IPS-18a (cell line): ENCODE measurements at regions not wholly inside any gene's neighbourhood (a gene's known extent, or its start where the extent isn't known, plus 50 kb on each side); places are given as distances from the start of the nearest gene placed in this dataset.
"Not testable (repeated sequence)": the region's sequence is repeated elsewhere in the genome, so short reads cannot be mapped to it uniquely, and the experiment has no call there.

ENCODE experiments used
- H3K27ac ChIP-seq: one replicate; pipeline ENCODE4 v1.5.1; 2013; ENCODE audit warnings: low read length
- H3K27me3 ChIP-seq: one replicate; pipeline ENCODE4 v1.6.1; 2013; ENCODE audit warnings: mild to moderate bottlenecking, low read length; ENCODE audit not compliant: control insufficient read depth, insufficient read depth
- H3K36me3 ChIP-seq: one replicate; pipeline ENCODE4 v1.6.1; 2013; ENCODE audit warnings: low read depth, low read length; ENCODE audit not compliant: control insufficient read depth
- H3K4me1 ChIP-seq: one replicate; pipeline ENCODE4 v1.6.1; 2013; ENCODE audit warnings: low read depth, low read length; ENCODE audit not compliant: control insufficient read depth
- H3K4me3 ChIP-seq: one replicate; pipeline ENCODE4 v1.5.1; 2013; ENCODE audit warnings: low read length
- H3K9ac ChIP-seq: one replicate; pipeline ENCODE4 v1.6.1; 2013; ENCODE audit warnings: mild to moderate bottlenecking, low read length, moderate library complexity
- H3K9me3 ChIP-seq: one replicate; pipeline ENCODE4 v1.6.1; 2013; ENCODE audit warnings: low read depth, low read length; ENCODE audit not compliant: control insufficient read depth

DNA sequence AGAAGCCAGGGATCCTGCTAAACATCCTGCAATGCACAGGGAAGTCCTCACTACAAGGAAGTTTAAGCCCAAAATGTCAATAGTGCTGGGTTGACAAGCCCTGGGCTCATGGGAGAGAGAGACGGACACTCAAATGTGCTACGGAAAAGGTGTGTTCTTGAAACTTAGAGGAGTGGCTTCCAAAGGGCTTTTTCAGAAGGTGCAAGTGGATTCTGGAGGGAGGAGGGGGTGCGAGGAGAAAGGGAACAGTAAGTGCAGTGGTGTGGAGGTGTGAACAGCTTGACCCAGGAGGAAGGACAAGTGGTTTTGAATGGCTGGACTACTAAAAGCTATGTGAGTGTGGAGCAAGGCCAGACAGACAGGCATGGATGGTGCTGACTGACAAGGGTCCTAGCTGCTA, 50.4 kb upstream of the CECR2 start:
- Histone ChIP-seq H3K36me3 (no peaks in the 10 kb centered on the region), H3K4me3 (no peak overlapping the region), H3K9ac (no peak overlapping the region), H3K4me1 (peaks cover 3% of the 10 kb centered on the region), H3K9me3 (no peaks in the 10 kb centered on the region), H3K27ac (no peak overlapping the region), H3K27me3 (no peaks in the 10 kb centered on the region)

DNA sequence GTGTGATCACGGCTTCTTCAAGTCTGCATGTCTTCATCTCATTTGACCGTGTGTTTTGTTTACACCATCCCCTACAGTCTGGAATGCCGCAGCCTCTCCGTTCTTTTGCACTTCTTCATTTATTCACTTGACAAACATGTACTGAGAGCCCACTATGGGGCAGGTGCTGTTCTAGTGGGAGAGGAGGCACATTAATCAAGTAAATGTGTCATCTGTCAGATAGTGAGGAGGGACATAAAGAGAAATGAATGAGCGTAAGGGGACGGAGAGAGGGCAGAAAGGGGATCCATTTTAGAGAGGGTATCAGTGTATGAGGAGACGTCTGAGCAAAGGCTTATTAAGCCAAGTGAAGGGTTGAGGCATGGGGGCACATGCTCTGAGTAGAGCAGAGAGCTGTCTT, 54.0 kb upstream of the CECR2 start:
- Histone ChIP-seq H3K36me3 (no peaks in the 10 kb centered on the region), H3K9me3 (no peaks in the 10 kb centered on the region), H3K4me1 (peaks cover 3% of the 10 kb centered on the region), H3K9ac (no peak overlapping the region), H3K4me3 (no peak overlapping the region), H3K27ac (no peak overlapping the region), H3K27me3 (no peaks in the 10 kb centered on the region)

DNA sequence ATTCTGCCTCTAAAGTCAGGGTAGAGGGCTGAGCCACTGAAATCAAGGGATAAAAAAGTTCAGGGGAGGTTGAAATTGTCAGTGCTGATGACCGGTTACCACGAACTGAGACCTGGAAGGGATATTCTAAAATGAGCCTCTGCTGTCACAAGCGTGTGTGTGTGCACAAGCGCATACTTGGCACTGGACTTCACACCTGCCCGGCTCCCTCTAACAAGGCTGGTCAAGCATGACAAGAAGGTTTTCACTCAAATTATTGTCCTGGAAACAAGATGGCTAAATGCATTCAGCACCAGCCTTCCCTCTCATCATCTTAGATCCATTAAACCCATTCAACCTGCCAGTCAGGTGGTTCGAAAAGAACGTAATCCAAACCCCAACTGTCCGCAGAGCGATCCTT, 54.8 kb upstream of the CECR2 start:
- Histone ChIP-seq H3K36me3 (no peaks in the 10 kb centered on the region), H3K4me3 (no peak overlapping the region), H3K4me1 (peaks cover 2% of the 10 kb centered on the region), H3K27me3 (no peaks in the 10 kb centered on the region), H3K9ac (no peak overlapping the region), H3K9me3 (no peaks in the 10 kb centered on the region), H3K27ac (no peak overlapping the region)

DNA sequence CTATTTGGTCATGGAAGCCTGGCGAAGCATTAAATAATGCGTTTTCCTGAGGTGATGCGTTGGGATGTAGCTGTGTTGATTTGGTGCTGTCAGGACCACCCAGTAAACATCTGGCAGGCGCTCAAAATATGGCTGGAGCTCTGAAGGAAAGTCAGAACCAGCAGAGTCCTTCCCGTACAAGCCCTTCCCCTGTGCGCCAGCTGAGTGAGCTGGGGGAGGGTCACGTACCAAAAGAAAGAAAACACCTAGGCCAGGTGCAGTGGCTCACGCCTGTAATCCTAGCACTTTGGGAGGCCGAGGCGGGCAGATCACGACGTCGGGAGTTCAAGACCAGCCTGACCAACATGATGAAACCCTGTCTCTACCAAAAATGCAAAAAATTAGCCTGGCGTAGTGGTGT, 55.6 kb upstream of the CECR2 start:
- H3K9ac ChIP-seq: no peak overlapping the region
- H3K9me3 ChIP-seq: no peaks in the 10 kb centered on the region
- H3K4me3 ChIP-seq: no peak overlapping the region
- no peaks in the 10 kb centered on the region for H3K36me3 ChIP-seq
- H3K4me1 ChIP-seq: no peaks in the 10 kb centered on the region
- H3K27me3 ChIP-seq: no peaks in the 10 kb centered on the region
- no peak overlapping the region for H3K27ac ChIP-seq

DNA sequence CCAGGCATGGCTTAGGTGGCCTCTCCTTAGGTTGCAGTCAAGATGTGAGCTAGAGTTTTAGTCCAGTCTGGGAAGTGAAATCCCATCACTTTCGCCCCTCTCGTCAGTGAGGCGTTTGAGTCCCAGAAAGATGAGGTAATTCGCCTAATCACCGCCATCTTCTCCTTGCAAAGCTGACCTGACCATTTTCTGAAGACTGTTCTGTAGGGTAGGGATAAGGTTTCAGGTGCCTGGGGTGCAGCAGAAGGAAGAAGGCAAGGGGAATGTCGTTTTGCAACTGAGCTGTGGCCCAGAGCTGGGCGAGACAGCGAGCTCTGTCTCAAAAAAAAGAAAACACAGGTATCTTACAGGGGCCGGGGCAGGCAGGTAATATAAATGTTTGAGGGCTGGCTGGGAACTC, 61.7 kb upstream of the CECR2 start:
- H3K9ac ChIP-seq: no peak overlapping the region
- peaks cover 14% of the 10 kb centered on the region for H3K4me1 ChIP-seq
- H3K9me3 ChIP-seq: no peaks in the 10 kb centered on the region
- H3K36me3 ChIP-seq: no peaks in the 10 kb centered on the region
- no peak overlapping the region for H3K4me3 ChIP-seq
- no peaks in the 10 kb centered on the region for H3K27me3 ChIP-seq
- peak overlapping the region; percentile 30 for H3K27ac ChIP-seq

DNA sequence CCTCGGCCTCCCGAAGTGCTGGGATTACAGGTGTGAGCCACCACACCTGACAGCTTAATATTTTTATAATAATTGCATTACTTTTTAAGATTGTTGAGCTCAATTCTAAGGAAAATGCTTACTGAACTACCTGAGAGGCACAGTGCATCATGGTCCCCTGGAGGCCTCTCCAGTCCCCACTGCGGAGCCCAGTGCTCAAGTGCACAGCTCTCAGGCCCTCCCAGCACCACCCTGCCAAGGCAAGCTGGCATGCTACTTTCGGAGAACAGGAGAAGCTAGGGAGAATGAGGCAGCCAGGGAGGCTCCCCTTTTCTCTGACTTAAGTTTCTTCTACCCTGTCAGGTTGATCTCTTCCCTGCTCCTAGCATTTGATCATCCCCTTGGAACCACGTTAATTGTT, 64.2 kb upstream of the CECR2 start:
- H3K9me3 ChIP-seq: no peaks in the 10 kb centered on the region
- H3K27ac ChIP-seq: no peak overlapping the region
- no peaks in the 10 kb centered on the region for H3K27me3 ChIP-seq
- no peaks in the 10 kb centered on the region for H3K36me3 ChIP-seq
- H3K4me3 ChIP-seq: no peak overlapping the region
- no peak overlapping the region for H3K9ac ChIP-seq
- H3K4me1 ChIP-seq: peaks cover 14% of the 10 kb centered on the region

DNA sequence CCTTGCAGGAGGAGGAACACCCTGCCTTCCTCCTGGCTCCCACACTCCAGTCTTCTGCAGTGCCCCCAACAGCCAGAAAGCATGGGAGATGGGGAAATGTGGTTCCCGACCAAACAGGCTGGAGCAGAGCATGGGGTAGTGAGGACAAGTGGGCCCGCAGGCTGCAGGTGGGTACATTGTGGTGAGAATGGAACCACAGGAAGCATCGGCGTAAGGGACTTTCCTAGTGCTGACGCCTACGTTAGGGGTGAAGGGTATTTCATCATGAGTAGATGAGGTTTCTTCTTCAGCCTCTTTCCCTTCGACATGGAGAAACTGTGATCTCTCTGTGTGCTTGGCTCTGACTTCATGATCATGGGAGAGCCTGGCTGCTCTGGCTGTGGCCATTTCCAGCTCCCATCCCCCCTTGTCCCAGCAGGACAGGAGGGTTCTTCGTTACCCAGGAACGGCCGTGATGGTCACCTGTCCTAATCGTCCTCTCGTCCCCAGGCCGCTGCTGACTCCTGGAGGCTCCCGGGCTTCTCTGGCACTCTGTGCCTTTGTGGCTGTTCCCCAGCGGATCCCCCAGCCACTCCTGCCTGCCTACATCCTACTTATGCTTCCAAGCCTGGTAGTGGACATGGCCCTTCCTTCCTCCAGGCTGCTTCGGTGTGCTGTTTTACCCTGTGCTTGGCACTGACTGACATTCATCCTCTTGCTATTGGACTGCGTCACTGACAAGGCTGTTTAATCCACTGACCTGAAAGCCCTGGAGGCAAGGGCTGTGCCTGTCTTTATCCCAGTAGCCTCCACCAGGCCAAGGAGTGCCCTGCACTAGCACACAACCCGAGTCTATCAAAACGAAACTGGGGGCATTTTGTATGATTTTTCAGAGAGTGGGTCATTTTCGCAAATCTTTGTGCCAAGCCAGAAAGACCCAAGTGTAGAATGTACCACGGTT, 65.2 kb upstream of the CECR2 start:
- Histone ChIP-seq H3K27ac (no peak overlapping the region), H3K27me3 (no peaks in the 10 kb centered on the region), H3K9me3 (no peaks in the 10 kb centered on the region), H3K36me3 (no peaks in the 10 kb centered on the region), H3K9ac (no peak overlapping the region), H3K4me1 (peaks cover 14% of the 10 kb centered on the region), H3K4me3 (no peak overlapping the region)

DNA sequence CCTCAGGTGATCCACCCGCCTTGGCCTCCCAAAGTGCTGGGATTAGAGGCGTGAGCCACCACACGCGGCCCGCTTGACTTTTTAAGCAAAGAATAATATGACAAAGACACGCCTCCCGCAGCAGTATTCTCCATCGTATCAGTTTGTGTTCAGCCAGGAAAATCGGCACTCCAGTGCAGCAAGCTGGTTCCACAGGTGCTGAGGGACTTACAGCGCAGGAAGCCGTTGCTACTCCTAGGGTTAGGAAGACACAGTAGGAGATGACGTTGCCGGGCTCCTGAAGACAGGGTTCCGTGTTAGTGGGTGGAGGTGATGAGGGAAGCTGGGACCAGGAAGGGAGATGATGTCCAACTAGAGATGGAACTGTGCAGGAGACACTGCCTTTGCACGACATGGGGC, 65.8 kb upstream of the CECR2 start:
- Histone ChIP-seq H3K9ac (no peak overlapping the region), H3K4me1 (peaks cover 14% of the 10 kb centered on the region), H3K27me3 (no peaks in the 10 kb centered on the region), H3K27ac (no peak overlapping the region), H3K36me3 (no peaks in the 10 kb centered on the region), H3K9me3 (no peaks in the 10 kb centered on the region), H3K4me3 (no peak overlapping the region)

DNA sequence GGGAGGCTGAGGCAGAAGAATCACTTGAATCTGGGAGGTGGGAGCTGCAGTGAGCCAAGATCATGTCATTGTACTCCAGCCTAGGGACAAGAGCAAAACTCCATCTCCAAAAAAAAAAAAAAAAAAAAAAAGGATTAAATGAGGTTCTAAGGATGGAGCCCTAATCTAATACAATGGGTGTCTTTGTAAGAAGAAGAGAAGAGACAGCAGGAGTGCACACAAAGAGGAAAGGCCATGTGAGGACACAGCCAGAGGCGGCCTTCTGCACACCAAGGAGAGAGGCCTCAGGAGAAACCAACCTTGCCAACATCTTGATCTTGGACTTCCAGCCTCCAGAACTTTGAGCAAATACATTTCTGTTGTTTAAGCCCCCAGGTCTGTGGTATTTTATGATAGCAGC, 66.6 kb upstream of the CECR2 start:
- Histone ChIP-seq H3K4me1 (peaks cover 10% of the 10 kb centered on the region), H3K9ac (no peak overlapping the region), H3K27me3 (no peaks in the 10 kb centered on the region), H3K9me3 (no peaks in the 10 kb centered on the region), H3K4me3 (no peak overlapping the region), H3K36me3 (no peaks in the 10 kb centered on the region), H3K27ac (no peak overlapping the region)

DNA sequence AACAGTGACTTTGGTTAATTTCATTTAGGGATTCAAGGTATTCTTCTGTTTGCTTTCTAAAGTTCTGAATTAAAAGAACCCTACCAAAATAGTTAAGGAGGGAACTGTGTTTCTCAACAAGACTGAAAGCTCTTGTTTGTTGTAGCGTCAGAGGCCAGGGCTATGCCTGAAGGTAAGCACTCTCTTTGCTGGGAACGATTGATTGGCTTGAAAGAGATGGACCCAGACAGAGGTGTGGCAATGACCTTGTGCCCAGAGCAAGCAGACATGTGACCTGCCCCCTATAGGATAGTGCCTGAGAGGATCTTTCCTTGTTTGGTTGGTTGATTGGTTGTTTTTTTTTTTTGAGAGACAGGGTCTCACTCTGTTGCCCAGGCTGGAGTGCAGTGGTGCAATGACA, 68.3 kb upstream of the CECR2 start:
- Histone ChIP-seq H3K4me3 (no peak overlapping the region), H3K9ac (no peak overlapping the region), H3K27me3 (no peaks in the 10 kb centered on the region), H3K27ac (no peak overlapping the region), H3K9me3 (no peaks in the 10 kb centered on the region), H3K4me1 (no peaks in the 10 kb centered on the region), H3K36me3 (no peaks in the 10 kb centered on the region)

DNA sequence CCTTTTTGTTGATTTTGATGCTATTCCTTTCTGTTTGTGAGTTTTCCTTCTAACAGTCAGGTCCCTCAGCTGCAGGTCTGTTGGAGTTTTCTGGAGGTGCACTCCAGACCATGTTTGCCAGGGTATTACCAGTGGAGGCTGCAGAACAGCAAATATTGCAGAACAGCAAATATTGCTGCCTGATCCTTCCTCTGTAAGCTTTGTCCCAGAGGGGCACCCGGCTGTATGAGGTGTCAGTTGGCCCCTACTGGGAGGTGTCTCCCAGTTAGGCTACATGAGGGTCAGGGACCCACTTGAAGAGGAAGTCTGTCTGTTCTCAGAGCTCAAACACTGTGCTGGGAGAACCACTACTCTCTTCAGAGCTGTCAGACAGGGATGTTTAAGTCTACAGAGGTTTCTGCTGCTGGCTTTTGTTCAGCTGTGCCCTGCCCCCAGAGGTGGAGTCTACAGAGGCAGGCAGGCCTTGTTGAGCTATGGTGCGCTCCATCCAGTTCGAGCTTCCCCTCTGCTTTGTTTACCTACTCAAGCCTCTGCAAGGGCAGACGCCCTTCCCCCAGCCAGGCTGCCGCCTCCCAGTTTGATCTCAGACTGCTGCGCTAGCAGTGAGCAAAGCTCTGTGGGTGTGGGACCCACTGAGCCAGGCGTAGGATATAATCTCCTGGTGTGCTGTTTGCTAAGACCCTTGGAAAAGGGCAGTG, 70.3 kb upstream of the CECR2 start:
- not testable (repeated sequence) for H3K9me3 ChIP-seq, H3K9ac ChIP-seq, H3K4me3 ChIP-seq, H3K36me3 ChIP-seq, H3K27me3 ChIP-seq, H3K27ac ChIP-seq, H3K4me1 ChIP-seq

DNA sequence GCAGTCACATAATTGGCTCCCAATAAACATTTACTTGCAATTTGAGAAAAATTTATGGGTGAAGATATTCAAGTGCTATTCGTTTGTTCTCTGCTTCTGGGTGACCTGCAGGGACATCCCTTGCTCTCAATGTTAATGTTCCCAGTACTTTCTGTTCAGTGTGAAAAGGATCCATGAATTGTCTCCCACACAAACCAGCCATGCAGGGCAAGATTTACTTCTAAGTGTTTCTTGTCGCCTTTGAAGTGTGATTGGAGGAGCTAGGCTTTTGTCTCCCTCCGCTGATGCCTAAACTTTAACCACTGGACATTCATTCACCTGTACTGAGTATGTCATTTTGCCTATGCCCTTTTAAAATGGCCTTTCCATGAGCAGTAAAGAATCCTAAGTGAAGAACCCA, 66.4 kb upstream of the ADA2 start:
- no peaks in the 10 kb centered on the region for H3K4me1 ChIP-seq
- no peaks in the 10 kb centered on the region for H3K9me3 ChIP-seq
- no peak overlapping the region for H3K4me3 ChIP-seq
- no peak overlapping the region for H3K27ac ChIP-seq
- no peaks in the 10 kb centered on the region for H3K36me3 ChIP-seq
- no peak overlapping the region for H3K9ac ChIP-seq
- no peaks in the 10 kb centered on the region for H3K27me3 ChIP-seq
